GM19043 (cell line): ENCODE measurements at regions not wholly inside any gene's neighbourhood (a gene's known extent, or its start where the extent isn't known, plus 50 kb on each side); places are given as distances from the start of the nearest gene placed in this dataset.
"Not testable (repeated sequence)": the region's sequence is repeated elsewhere in the genome, so short reads cannot be mapped to it uniquely, and the experiment has no call there.

Source experiments
- ATAC-seq: cut with Tn5 transposase; IDR thresholded peaks from one replicate; pipeline ENCODE4 v1.9.1; 2021; ENCODE audit warnings: low read depth; ENCODE audit not compliant: unreplicated experiment

- ATAC-seq, result not testable (repeated sequence)
These were observed 679.0 kb downstream of the SPATA31A6 start for GRCh38 chr9:42862465-42862864.
